IMR-90 (cell line): ENCODE measurements at regions not wholly inside any gene's neighbourhood (a gene's known extent, or its start where the extent isn't known, plus 50 kb on each side); places are given as distances from the start of the nearest gene placed in this dataset.

Experiments
- ATAC-seq: fragments of 200-7000 bp; cut with Tn5 transposase; 2 replicates; pipeline ENCODE4 v1.9.1; 2020; ENCODE audit warnings: low read depth, mild to moderate bottlenecking, moderate library complexity
- BruUV-seq: library from RNA; stranded (reverse); fragments of 400-500 nt; replicated peaks from 2 replicates; lab custom pipeline; 2021; lab: Mats Ljungman, UMichigan
- CTCF ChIA-PET: fragments of 300-600 bp; formaldehyde crosslinking; extraction: SDS; loops from one replicate; lab custom pipeline; 2021; ENCODE audit warnings: antibody characterized with exemption; lab: Yijun Ruan, JAX
- POLR2A ChIA-PET: fragments of 300-600 bp; sonication (Branson Sonifier 250); formaldehyde crosslinking; loops from one replicate; lab custom pipeline; 2022; ENCODE audit warnings: antibody characterized with exemption; ENCODE audit not compliant: unreplicated experiment; lab: Charles Lee
- DNase-seq: peaks from one replicate; pipeline ENCODE4 v3.0.0; 2013
- H2AFZ ChIP-seq: replicated peaks from 2 replicates; pipeline ENCODE3; 2013; ENCODE audit warnings: low read length, mild to moderate bottlenecking; ENCODE audit not compliant: poor library complexity
- H2AK5ac ChIP-seq: 2 replicates; pipeline ENCODE4 v1.6.1; 2013; ENCODE audit warnings: low read depth, low read length, inconsistent platforms
- H2AK9ac ChIP-seq: replicated peaks from 2 replicates; pipeline ENCODE3; 2013; ENCODE audit warnings: mild to moderate bottlenecking, low read depth, low read length, moderate library complexity; ENCODE audit not compliant: poor library complexity
- H2BK120ac ChIP-seq: 2 replicates; pipeline ENCODE4 v1.6.1; 2013; ENCODE audit warnings: low read depth, low read length, inconsistent platforms
- H2BK15ac ChIP-seq: 3 replicates; pipeline ENCODE4 v1.6.1; 2013; ENCODE audit warnings: low read depth, low read length, inconsistent platforms
- H2BK20ac ChIP-seq: 2 replicates; pipeline ENCODE4 v1.6.1; 2013; ENCODE audit warnings: low read depth, mild to moderate bottlenecking, inconsistent platforms, low read length, moderate library complexity
- H2BK5ac ChIP-seq: 2 replicates; pipeline ENCODE4 v1.6.1; 2013; ENCODE audit warnings: mild to moderate bottlenecking, low read depth, low read length, inconsistent platforms; ENCODE audit not compliant: poor library complexity, severe bottlenecking
- H3K14ac ChIP-seq: replicated peaks from 2 replicates; pipeline ENCODE4 v1.6.1; 2013; ENCODE audit warnings: low read depth, low read length, inconsistent platforms
- H3K18ac ChIP-seq: 2 replicates; pipeline ENCODE4 v1.6.1; 2013; ENCODE audit warnings: low read depth, low read length, control low read depth
- H3K23ac ChIP-seq: 2 replicates; pipeline ENCODE4 v1.6.1; 2013; ENCODE audit warnings: low read depth, low read length, inconsistent platforms
- H3K27ac ChIP-seq: 2 replicates; pipeline ENCODE4 v1.5.1; 2013; ENCODE audit warnings: mild to moderate bottlenecking, control low read depth, low read length; ENCODE audit not compliant: insufficient read depth
- H3K27me3 ChIP-seq: 2 replicates; pipeline ENCODE4 v1.6.1; 2013; ENCODE audit warnings: low read length; ENCODE audit not compliant: control insufficient read depth, insufficient read depth
- H3K36me3 ChIP-seq: 2 replicates; pipeline ENCODE4 v1.6.1; 2013; ENCODE audit warnings: low read length, mixed read lengths; ENCODE audit not compliant: control insufficient read depth, insufficient read depth
- H3K4ac ChIP-seq: 2 replicates; pipeline ENCODE4 v1.6.1; 2013; ENCODE audit warnings: low read depth, low read length, inconsistent platforms
- H3K4me1 ChIP-seq: 2 replicates; pipeline ENCODE4 v1.6.1; 2013; ENCODE audit warnings: low read length, mixed read lengths; ENCODE audit not compliant: control insufficient read depth, insufficient read depth
- H3K4me2 ChIP-seq: 2 replicates; pipeline ENCODE4 v1.6.1; 2013; ENCODE audit warnings: low read depth, mild to moderate bottlenecking, control low read depth, low read length, moderate library complexity
- H3K4me3 ChIP-seq: 2 replicates; pipeline ENCODE4 v1.5.1; 2013; ENCODE audit warnings: low read depth, mild to moderate bottlenecking, control low read depth, low read length, moderate library complexity; ENCODE audit not compliant: insufficient read depth
- H3K56ac ChIP-seq: 2 replicates; pipeline ENCODE4 v1.6.1; 2013; ENCODE audit warnings: low read length, inconsistent platforms; ENCODE audit not compliant: insufficient read depth; ENCODE audit errors: extremely low read depth
- H3K79me1 ChIP-seq, 2 experiments: 2 replicates each; pipeline ENCODE4 v1.6.1; 2013; ENCODE audit warnings: low read length in 2 of 2, inconsistent platforms in 1 of 2, low read depth in 1 of 2
- H3K9ac ChIP-seq: 2 replicates; pipeline ENCODE4 v1.6.1; 2013; ENCODE audit warnings: low read depth, low read length, control low read depth
- H3K9me1 ChIP-seq: 2 replicates; pipeline ENCODE4 v1.6.1; 2013; ENCODE audit warnings: low read length, inconsistent platforms; ENCODE audit not compliant: insufficient read depth
- H3K9me3 ChIP-seq: 2 replicates; pipeline ENCODE4 v1.6.1; 2013; ENCODE audit warnings: low read length; ENCODE audit not compliant: control insufficient read depth, insufficient read depth
- H4K20me1 ChIP-seq: 2 replicates; pipeline ENCODE4 v1.6.1; 2013; ENCODE audit warnings: low read length, inconsistent platforms; ENCODE audit not compliant: insufficient read depth
- H4K5ac ChIP-seq: 2 replicates; pipeline ENCODE4 v1.6.1; 2013; ENCODE audit warnings: mild to moderate bottlenecking, low read depth, low read length, control low read depth
- H4K8ac ChIP-seq, 2 experiments: 2 replicates each; pipeline ENCODE4 v1.6.1; 2013; ENCODE audit warnings: low read depth in 2 of 2, low read length in 2 of 2, control low read depth in 1 of 2, inconsistent platforms in 1 of 2
- H4K91ac ChIP-seq: 2 replicates; pipeline ENCODE4 v1.6.1; 2013; ENCODE audit warnings: low read depth, low read length, inconsistent platforms; ENCODE audit not compliant: insufficient read depth
- BHLHE40 ChIP-seq: fragments of 150-350 bp; IDR thresholded peaks from 2 replicates; pipeline ENCODE4 v1.6.1; 2016; ENCODE audit warnings: mild to moderate bottlenecking, low read depth, low read length
- CEBPB ChIP-seq: IDR thresholded peaks from 2 replicates; pipeline ENCODE4 v1.6.1; 2012; ENCODE audit warnings: low read depth, low read length, improper control_type of control experiment
- CHD1 ChIP-seq: IDR thresholded peaks from 2 replicates; pipeline ENCODE4 v1.6.1; 2012; ENCODE audit warnings: low read depth, low read length, improper control_type of control experiment
- CTCF ChIP-seq: conservative IDR thresholded peaks from 2 replicates; pipeline ENCODE4 v1.5.1; 2012; ENCODE audit warnings: mild to moderate bottlenecking, low read depth, low read length, improper control_type of control experiment
- FOS ChIP-seq: fragments of 150-350 bp; IDR thresholded peaks from 2 replicates; pipeline ENCODE4 v1.6.1; 2016; ENCODE audit warnings: low read depth, low read length
- POLR2A ChIP-seq: IDR thresholded peaks from 2 replicates; pipeline ENCODE4 v1.6.1; 2012; ENCODE audit warnings: mild to moderate bottlenecking, low read depth, low read length
- RAD21 ChIP-seq: IDR thresholded peaks from 2 replicates; pipeline ENCODE4 v1.6.1; 2012; ENCODE audit warnings: low read length, improper control_type of control experiment
- WGBS, 2 experiments: methylation state at CpG; one replicate each; pipeline versions ENCODE4 v1.1.5 to v1.1.7; 2013; ENCODE audit warnings: missing lambda C conversion rate in 2 of 2; ENCODE audit not compliant: insufficient read length in 1 of 2; ENCODE audit errors: extremely low coverage in 2 of 2; 5-methylcytosine and 5-hydroxymethylcytosine counted together
- dilution Hi-C: fragments of 300-500 bp; cut with HindIII; formaldehyde crosslinking; loops from one replicate; pipeline ENCODE4 v1.14.3; 2018; ENCODE audit warnings: low sequenced_read_pairs; ENCODE audit not compliant: unreplicated experiment
- in situ Hi-C: fragments of 300-500 bp; cut with MboI; formaldehyde crosslinking; loops from 3 replicates; pipeline ENCODE4 v1.14.3; 2019; ENCODE audit warnings: low sequenced_read_pairs, inconsistent platforms, mixed read lengths
- intact Hi-C: fragments of 100-400 bp; cut with micrococcal nuclease; formaldehyde crosslinking; loops from 2 replicates; pipeline ENCODE4 v1.10.0; 2022
- TF ChIP-seq, protein P1 (sequence below): fragments of 150-350 bp; IDR thresholded peaks from 2 replicates; pipeline ENCODE4 v1.6.1; 2017; ENCODE audit warnings: mild to moderate bottlenecking, antibody characterized with exemption, low read length, low read depth

- Histone ChIP-seq H3K27ac (no peak overlapping the region), H2AK5ac (no peak overlapping the region), H3K56ac (no peak overlapping the region), H3K4me2 (no peak overlapping the region), H3K4me1 (peaks cover 8% of the 10 kb centered on the region), H3K14ac (no peak overlapping the region), H3K4ac (no peak overlapping the region), H3K9me3 (no peaks in the 10 kb centered on the region), H3K79me1 (no peaks in the 10 kb centered on the region), H4K5ac (no peak overlapping the region), H3K9ac (no peak overlapping the region), H2BK120ac (no peak overlapping the region), H4K20me1 (no peaks in the 10 kb centered on the region), H2AK9ac (no peak overlapping the region), H3K27me3 (no peaks in the 10 kb centered on the region), H2BK15ac (no peak overlapping the region), H4K8ac (no peak overlapping the region), H3K9me1 (peaks cover 4% of the 10 kb centered on the region; the same call in 1 of the 2 replicates), H3K4me3 (no peak overlapping the region), H2AFZ (no peak overlapping the region), H3K36me3 (no peaks in the 10 kb centered on the region), H2BK20ac (no peak overlapping the region), H3K23ac (no peak overlapping the region), H4K91ac (no peak overlapping the region), H3K18ac (no peak overlapping the region), H2BK5ac (no peak overlapping the region)
- dilution Hi-C loops (no loop called here), intact Hi-C loops (no loop called here), in situ Hi-C loops (loop anchor here (10.0 kb wide), 1 partner anchor 308 kb away; no protein-coding TSS in a partner anchor)
- ChIA-PET POLR2A (no interaction called here), CTCF (no interaction called here)
- no peak for ATAC-seq
- WGBS, 2 experiments: 100% methylated on average over 2 of the region's 6 CpGs; no CpG with 5 or more reads in 1 of the 2 experiments
- TF ChIP-seq POLR2A: no peak
- no peak for TF ChIP-seq CHD1
- TF ChIP-seq, protein P1, sequence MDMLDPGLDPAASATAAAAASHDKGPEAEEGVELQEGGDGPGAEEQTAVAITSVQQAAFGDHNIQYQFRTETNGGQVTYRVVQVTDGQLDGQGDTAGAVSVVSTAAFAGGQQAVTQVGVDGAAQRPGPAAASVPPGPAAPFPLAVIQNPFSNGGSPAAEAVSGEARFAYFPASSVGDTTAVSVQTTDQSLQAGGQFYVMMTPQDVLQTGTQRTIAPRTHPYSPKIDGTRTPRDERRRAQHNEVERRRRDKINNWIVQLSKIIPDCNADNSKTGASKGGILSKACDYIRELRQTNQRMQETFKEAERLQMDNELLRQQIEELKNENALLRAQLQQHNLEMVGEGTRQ: no peak
- no peak for TF ChIP-seq RAD21
- no peak for TF ChIP-seq CEBPB
- TF ChIP-seq FOS: no peak
- no peak for TF ChIP-seq BHLHE40
- no peak for TF ChIP-seq CTCF
- DNase-seq: no peak
- BruUV-seq: no TSS peak
Measured at GRCh38 chr10:28996345-28996744, 292.5 kb upstream of the LYZL1 start.
